ENCODE measurements at regions not wholly inside any gene's neighbourhood (a gene's known extent, or its start where the extent isn't known, plus 50 kb on each side); places are given as distances from the start of the nearest gene placed in this dataset.

DNA sequence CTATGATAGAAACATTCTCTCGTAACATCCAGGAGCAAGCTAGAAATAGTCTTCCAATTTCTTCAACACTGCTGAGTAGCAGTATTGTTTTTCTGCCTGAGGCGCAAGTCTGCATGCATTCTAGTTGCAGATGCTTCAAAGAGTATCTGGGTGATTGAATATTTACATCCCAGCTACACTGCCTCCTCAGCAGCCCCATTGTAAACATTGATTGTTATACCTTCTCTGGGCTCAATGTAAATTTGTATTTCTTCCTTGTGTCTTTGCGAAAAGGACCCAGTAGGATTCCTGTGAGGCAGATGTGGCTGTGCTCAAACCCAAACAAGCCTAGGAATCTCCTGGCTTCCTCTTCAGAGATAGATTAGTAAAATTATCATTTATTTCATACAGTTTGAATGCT, 320.7 kb downstream of the CDC14C start:
- no peaks in the 10 kb centered on the region for H3K9me3 ChIP-seq
- DNase-seq, result no peak
- TF ChIP-seq POLR2A (IDR thresholded peaks at IDR 0.05), result no peak
- no peak for TF ChIP-seq EP300 (IDR thresholded peaks at IDR 0.05)
- TF ChIP-seq, protein P1, sequence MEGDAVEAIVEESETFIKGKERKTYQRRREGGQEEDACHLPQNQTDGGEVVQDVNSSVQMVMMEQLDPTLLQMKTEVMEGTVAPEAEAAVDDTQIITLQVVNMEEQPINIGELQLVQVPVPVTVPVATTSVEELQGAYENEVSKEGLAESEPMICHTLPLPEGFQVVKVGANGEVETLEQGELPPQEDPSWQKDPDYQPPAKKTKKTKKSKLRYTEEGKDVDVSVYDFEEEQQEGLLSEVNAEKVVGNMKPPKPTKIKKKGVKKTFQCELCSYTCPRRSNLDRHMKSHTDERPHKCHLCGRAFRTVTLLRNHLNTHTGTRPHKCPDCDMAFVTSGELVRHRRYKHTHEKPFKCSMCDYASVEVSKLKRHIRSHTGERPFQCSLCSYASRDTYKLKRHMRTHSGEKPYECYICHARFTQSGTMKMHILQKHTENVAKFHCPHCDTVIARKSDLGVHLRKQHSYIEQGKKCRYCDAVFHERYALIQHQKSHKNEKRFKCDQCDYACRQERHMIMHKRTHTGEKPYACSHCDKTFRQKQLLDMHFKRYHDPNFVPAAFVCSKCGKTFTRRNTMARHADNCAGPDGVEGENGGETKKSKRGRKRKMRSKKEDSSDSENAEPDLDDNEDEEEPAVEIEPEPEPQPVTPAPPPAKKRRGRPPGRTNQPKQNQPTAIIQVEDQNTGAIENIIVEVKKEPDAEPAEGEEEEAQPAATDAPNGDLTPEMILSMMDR (IDR thresholded peaks at IDR 0.05), result no peak
- no peak overlapping the region for H3K27ac ChIP-seq
- no peaks in the 10 kb centered on the region for H3K27me3 ChIP-seq
- no peak overlapping the region for H3K4me3 ChIP-seq
- intact Hi-C loops (cut with DNase I), result no loop called here
- 54 to 73% (median 66%) methylated on average over 3 of the region's 3 CpGs for WGBS, 3 donors
- H3K4me1 ChIP-seq (ENCODE audit: insufficient read depth), result no peaks in the 10 kb centered on the region
- no peaks in the 10 kb centered on the region for H3K36me3 ChIP-seq

DNA sequence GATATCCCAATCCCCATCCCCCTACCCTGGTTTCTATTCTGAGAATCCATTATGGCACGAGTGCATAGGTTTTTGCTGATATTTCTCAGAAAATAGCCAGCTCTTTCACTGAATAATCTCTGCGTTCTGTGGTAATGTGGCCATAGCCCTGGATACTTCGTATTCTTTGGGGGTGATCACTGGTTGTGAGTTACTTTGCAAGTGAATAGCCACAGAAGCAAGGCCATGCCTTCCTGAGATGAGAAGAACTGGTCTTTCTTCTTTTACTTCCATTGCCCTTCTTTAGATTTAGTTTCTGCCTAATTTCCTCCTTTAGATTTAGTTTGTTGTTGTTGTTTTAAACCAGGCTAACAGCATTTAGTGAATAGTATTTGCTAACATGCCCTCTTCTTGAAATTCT, 323.4 kb downstream of the CDC14C start:
- WGBS, 3 donors, result 76 to 81% (median 77%) methylated on average over 3 of the region's 3 CpGs
- H3K9me3 ChIP-seq, result no peaks in the 10 kb centered on the region
- DNase-seq, result no peak
- no peaks in the 10 kb centered on the region for H3K27me3 ChIP-seq
- no peaks in the 10 kb centered on the region for H3K36me3 ChIP-seq
- no peak overlapping the region for H3K27ac ChIP-seq
- intact Hi-C loops (cut with DNase I), result no loop called here
- H3K4me1 ChIP-seq (ENCODE audit: insufficient read depth), result no peaks in the 10 kb centered on the region
- H3K4me3 ChIP-seq, result no peak overlapping the region
- no peak for TF ChIP-seq POLR2A (IDR thresholded peaks at IDR 0.05)
- no peak for TF ChIP-seq EP300 (IDR thresholded peaks at IDR 0.05)
- TF ChIP-seq, protein P1 (IDR thresholded peaks at IDR 0.05), result no peak

DNA sequence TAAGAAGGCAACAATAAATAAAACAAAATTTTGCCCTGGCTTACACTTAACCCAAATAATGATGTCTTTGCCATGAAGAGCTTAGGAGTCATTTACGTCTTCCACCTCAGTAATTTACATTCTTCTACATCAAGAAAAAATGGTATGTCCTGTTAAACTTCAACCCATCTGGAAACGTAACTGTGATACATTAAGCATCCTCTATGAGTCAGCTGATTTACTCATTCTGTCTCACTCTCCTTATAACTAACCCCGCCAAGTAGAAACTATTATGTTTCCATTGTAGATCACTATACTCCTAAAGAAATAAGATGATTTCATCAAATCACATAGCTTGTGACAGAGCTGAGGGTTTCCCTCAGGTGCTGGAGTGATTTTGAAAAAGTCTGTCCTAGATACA, 330.7 kb downstream of the CDC14C start:
- H3K27me3 ChIP-seq, result no peaks in the 10 kb centered on the region
- WGBS, 3 donors, result 21 to 28% (median 24%) methylated on average over 3 of the region's 3 CpGs
- no peak overlapping the region for H3K27ac ChIP-seq
- H3K36me3 ChIP-seq, result no peaks in the 10 kb centered on the region
- H3K4me1 ChIP-seq (ENCODE audit: insufficient read depth), result no peaks in the 10 kb centered on the region
- H3K9me3 ChIP-seq, result no peaks in the 10 kb centered on the region
- H3K4me3 ChIP-seq, result no peak overlapping the region
- intact Hi-C loops (cut with DNase I), result loop anchor here in 1 of 4 donors (5.0 kb wide), 1 partner anchor 1707 kb away; no protein-coding TSS in a partner anchor
- TF ChIP-seq, protein P1 (IDR thresholded peaks at IDR 0.05), result no peak
- TF ChIP-seq EP300 (IDR thresholded peaks at IDR 0.05) (no peak), POLR2A (IDR thresholded peaks at IDR 0.05) (no peak)
- DNase-seq, result no peak

DNA sequence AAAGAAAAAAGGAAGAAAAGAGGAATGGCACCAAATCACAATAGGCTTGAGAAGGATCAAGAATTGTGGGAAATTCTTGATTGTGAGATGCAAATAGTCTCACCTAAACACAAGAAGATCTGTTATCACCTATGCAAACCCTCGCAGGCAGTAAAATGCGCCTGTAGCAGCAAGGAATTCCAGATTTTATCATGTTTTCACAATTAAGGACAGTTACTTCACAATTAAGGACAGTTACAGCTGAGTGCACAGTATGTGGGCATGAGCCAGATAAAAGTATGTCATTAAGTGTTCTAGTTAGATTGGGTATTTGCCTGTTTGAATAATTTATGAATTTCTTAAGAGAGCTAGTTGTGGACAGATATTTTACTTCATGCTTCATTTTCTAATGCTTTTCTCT, 336.2 kb downstream of the CDC14C start:
- DNase-seq, result no peak
- no peaks in the 10 kb centered on the region for H3K27me3 ChIP-seq
- no peaks in the 10 kb centered on the region for H3K9me3 ChIP-seq
- intact Hi-C loops (cut with DNase I), result loop anchor here in 1 of 4 donors (5.0 kb wide), 1 partner anchor 1378 kb away; no protein-coding TSS in a partner anchor
- no peak overlapping the region for H3K4me3 ChIP-seq
- TF ChIP-seq, protein P1 (IDR thresholded peaks at IDR 0.05), result no peak
- TF ChIP-seq POLR2A (IDR thresholded peaks at IDR 0.05) (no peak), EP300 (IDR thresholded peaks at IDR 0.05) (no peak)
- H3K27ac ChIP-seq, result no peak overlapping the region
- H3K4me1 ChIP-seq (ENCODE audit: insufficient read depth), result no peaks in the 10 kb centered on the region
- 65 to 84% (median 70%) methylated on average over 2 of the region's 2 CpGs for WGBS, 3 donors
- H3K36me3 ChIP-seq, result no peaks in the 10 kb centered on the region
